PFSK-1 (cell line): ENCODE measurements at regions not wholly inside any gene's neighbourhood (a gene's known extent, or its start where the extent isn't known, plus 50 kb on each side); places are given as distances from the start of the nearest gene placed in this dataset.

Source experiments
- REST ChIP-seq, 2 experiments: IDR thresholded peaks; 2 replicates each; pipeline versions ENCODE4 v1.6.1 to v1.8.0; 2011 to 2012; ENCODE audit warnings: low read depth in 2 of 2, low read length in 2 of 2, control low read depth in 1 of 2, inconsistent platforms in 1 of 2, mild to moderate bottlenecking in 1 of 2, moderate library complexity in 1 of 2; ENCODE audit not compliant: insufficient read depth in 1 of 2
- TAF1 ChIP-seq: IDR thresholded peaks from 2 replicates; pipeline ENCODE4 v1.6.1; 2012; ENCODE audit warnings: low read length, control low read depth, borderline replicate concordance; ENCODE audit not compliant: insufficient read depth

- TF ChIP-seq TAF1 (no peak), REST (IDR thresholded peaks at IDR 0.05; ENCODE audit: insufficient read depth in 1 of 2, low read depth in 2 of 2, low read length in 2 of 2) (no peak)
Measured at GRCh38 chr5:2166306-2166978, 283.7 kb upstream of the IRX4 start.
